Type B pancreatic cell (in vitro differentiated cells): ENCODE measurements at regions not wholly inside any gene's neighbourhood (a gene's known extent, or its start where the extent isn't known, plus 50 kb on each side); places are given as distances from the start of the nearest gene placed in this dataset.

Experiments used
- DNase-seq: peaks from one replicate; pipeline ENCODE4 v3.0.0; 2021; ENCODE audit warnings: mixed read lengths; ENCODE audit not compliant: unreplicated experiment; ENCODE audit errors: extremely low spot score
- H3K27ac Mint-ChIP-seq: 2 replicates; pipeline ENCODE4 v1.8.0; 2021; ENCODE audit warnings: mild to moderate bottlenecking, mixed read lengths
- H3K27me3 Mint-ChIP-seq: 2 replicates; pipeline ENCODE4 v1.8.0; 2021; ENCODE audit warnings: mixed read lengths
- H3K36me3 Mint-ChIP-seq: 2 replicates; pipeline ENCODE4 v1.8.0; 2021; ENCODE audit warnings: mixed read lengths
- H3K4me1 Mint-ChIP-seq: one replicate; pipeline ENCODE4 v1.8.0; 2021; ENCODE audit warnings: mixed read lengths; ENCODE audit not compliant: unreplicated experiment
- H3K4me3 Mint-ChIP-seq: 2 replicates; pipeline ENCODE4 v1.8.0; 2021; ENCODE audit warnings: mild to moderate bottlenecking, mixed read lengths
- H3K9me3 Mint-ChIP-seq: 2 replicates; pipeline ENCODE4 v1.8.0; 2021; ENCODE audit warnings: mixed read lengths
- CTCF ChIP-seq: fragments of 200-600 bp; sonication (generic); conservative IDR thresholded peaks from 2 replicates; pipeline ENCODE4 v1.5.0; 2021; ENCODE audit warnings: antibody characterized with exemption, mild to moderate bottlenecking

GRCh38 chr20:17816804-17817587 is 117.2 kb downstream of the BANF2 start:
- DNase-seq, result no peak
- Mint-ChIP-seq H3K9me3 (peaks cover 4% of the 10 kb centered on the region), H3K36me3 (peaks cover 3% of the 10 kb centered on the region), H3K27me3 (peaks cover 8% of the 10 kb centered on the region), H3K4me3 (no peak overlapping the region), H3K4me1 (peaks cover 11% of the 10 kb centered on the region), H3K27ac (no peak overlapping the region)
- TF ChIP-seq CTCF, result no peak

DNA sequence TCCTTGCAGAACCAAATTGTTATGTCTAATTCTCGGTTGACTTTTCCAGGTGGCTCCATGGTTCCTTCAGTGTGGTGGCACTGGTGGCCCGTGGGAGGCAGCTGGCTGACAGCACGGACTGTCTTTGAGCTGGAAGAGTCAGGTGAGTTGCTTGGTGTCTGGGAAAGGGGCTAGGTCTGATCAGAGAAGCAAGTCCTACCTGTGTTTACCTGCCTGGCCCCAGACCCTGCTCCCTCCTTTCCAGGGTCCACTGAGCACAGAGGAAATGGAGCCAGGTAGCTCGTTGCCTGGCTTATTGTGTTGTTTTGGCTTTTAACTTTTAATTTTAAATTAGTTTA is 111.8 kb downstream of the BANF2 start:
- Mint-ChIP-seq H3K4me3 (no peak overlapping the region), H3K27ac (no peak overlapping the region), H3K4me1 (peaks cover 20% of the 10 kb centered on the region), H3K9me3 (no peaks in the 10 kb centered on the region), H3K36me3 (no peaks in the 10 kb centered on the region), H3K27me3 (no peaks in the 10 kb centered on the region)
- no peak for DNase-seq
- TF ChIP-seq CTCF, result no peak

DNA sequence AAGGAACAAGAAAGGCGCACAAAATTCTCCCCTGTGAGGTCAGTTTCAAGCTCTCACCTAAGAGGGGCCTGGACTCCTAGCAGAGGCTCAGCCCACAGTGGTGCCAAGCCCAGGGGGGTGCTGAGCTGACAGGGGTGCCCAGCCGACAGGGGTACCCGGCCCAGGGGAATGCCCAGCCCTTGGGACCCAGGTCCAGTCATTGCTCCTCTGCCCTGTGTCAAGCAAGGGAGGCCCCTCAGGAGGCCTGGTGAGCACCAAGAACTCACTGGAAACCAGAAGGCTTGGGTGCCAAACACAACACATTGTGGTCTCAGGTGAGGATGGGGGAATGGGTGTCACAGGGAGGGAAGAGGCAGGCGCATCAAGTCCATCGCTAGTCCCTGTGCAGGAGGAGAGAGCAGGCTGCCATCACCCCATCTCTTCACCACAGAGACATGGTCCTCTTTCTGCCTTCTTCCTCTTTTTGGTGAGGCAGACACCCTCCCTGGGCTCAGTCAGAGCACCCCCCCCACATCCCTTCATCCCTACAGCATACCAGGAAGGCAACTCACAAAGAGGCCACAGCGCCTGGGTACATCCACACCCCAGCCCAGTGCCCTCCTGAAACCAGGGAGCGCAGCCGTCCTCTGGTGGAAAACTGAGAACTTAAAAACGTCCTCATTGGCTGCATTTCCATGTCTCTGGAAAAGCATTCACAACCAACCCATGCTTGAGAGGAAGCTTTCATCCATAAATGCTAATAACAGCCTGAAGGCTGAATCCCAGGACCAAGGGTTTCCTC is 111.3 kb downstream of the BANF2 start:
- TF ChIP-seq CTCF, result no peak
- Mint-ChIP-seq H3K27ac (no peak overlapping the region), H3K4me1 (peaks cover 24% of the 10 kb centered on the region), H3K9me3 (no peaks in the 10 kb centered on the region), H3K4me3 (no peak overlapping the region), H3K27me3 (no peaks in the 10 kb centered on the region), H3K36me3 (no peaks in the 10 kb centered on the region)
- no peak for DNase-seq

- Mint-ChIP-seq H3K27me3 (no peaks in the 10 kb centered on the region), H3K4me1 (peaks cover 24% of the 10 kb centered on the region), H3K27ac (peak overlapping the region; percentile 13), H3K36me3 (no peaks in the 10 kb centered on the region), H3K9me3 (no peaks in the 10 kb centered on the region), H3K4me3 (no peak overlapping the region)
- DNase-seq, result no peak
- TF ChIP-seq CTCF, result no peak
Measured at GRCh38 chr20:17810062-17810631, 110.4 kb downstream of the BANF2 start.

DNA sequence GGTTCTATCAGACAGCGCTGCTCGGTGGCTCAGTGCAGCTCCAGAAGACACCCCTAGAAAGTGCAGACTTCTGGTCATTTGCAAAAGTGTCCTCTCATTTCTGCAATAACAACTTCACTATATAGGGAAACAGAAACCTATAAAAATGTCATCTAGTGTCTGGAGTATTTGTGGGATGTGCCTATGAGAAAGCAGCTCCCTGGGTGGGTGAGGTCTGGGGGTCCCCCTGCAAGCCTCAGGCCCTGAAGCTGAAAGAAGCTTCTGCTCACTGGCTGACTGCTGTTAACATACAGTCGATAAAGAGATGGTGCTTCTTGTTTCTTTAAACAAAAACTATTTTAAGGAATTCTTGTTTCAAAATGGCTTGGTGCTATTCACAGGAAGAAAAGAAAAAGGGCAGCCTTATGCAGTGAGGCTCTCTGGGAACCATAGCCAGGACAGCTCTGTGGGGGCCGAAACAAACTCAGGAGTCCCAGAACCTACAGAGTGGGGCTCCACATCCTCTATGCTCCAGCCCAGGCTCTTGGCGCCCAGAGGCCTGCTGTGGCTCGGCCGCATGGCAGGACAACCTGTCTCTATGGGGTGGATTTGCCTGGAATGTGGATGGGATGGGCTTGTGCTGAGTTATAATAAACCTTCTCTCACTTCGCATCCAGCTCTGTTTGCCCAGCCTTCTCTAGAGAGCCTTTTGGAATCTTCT is 109.7 kb downstream of the BANF2 start:
- no peaks in the 10 kb centered on the region for H3K9me3 Mint-ChIP-seq
- peak overlapping the region; percentile 13 for H3K27ac Mint-ChIP-seq
- no peak for TF ChIP-seq CTCF
- H3K4me1 Mint-ChIP-seq, result peaks cover 24% of the 10 kb centered on the region
- H3K4me3 Mint-ChIP-seq, result no peak overlapping the region
- H3K27me3 Mint-ChIP-seq, result no peaks in the 10 kb centered on the region
- DNase-seq, result no peak
- H3K36me3 Mint-ChIP-seq, result no peaks in the 10 kb centered on the region
